ENCODE measurements at regions not wholly inside any gene's neighbourhood (a gene's known extent, or its start where the extent isn't known, plus 50 kb on each side); places are given as distances from the start of the nearest gene placed in this dataset.

DNA sequence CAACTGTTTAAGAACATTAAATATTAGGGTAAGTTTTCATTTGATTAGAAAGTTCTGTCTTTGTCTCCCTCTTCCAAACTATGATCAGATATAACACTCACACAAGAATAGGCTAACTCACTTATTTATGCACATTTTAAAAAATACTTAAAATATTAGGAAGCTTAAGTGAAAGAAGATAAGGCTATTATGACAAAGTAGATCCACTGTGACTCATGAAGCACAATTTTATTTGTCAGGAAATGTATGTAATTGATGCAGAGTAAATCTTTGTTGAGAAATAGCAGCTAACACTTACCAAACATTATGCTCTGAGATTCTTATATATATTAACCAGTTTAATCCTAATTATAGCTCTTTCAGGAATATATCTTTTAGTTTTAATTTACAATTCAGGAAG lies 560.6 kb downstream of the CSNK1G3 start:
- Mint-ChIP-seq H3K4me1 (ENCODE audit: low read depth) (no peaks in the 10 kb centered on the region), H3K9me3 (peaks cover 4% of the 10 kb centered on the region), H3K27me3 (no peaks in the 10 kb centered on the region), H3K36me3 (ENCODE audit: low read depth) (no peaks in the 10 kb centered on the region), H3K4me3 (no peak overlapping the region), H3K27ac (no peak overlapping the region)
- no peak for ATAC-seq
- no peak for DNase-seq
- TF ChIP-seq CTCF (IDR thresholded peaks at IDR 0.05) = no peak
- ChIA-PET POLR2A (no interaction called here), CTCF (no interaction called here)
- intact Hi-C loops (cut with micrococcal nuclease) = no loop called here

DNA sequence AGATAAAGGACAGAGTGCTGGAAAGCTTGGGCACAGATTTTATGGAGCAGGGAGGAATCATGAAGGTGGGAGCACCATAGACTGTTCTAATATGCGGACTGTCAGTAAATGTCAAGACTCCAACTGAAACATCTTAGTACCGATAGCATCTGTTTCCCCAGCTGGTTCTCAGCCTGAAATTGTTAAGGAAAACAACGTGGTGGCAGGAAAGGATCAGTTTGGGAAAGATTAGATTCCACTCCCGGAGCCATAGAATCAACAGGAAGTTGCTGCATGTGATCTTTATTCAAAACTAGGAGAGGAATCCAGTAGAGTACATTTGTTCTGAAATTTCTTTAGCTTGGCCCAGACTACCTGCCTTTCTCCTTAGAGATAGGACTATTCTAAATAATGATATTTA lies 559.1 kb downstream of the CSNK1G3 start:
- intact Hi-C loops (cut with micrococcal nuclease) = no loop called here
- no peaks in the 10 kb centered on the region for H3K36me3 Mint-ChIP-seq (ENCODE audit: low read depth)
- no peaks in the 10 kb centered on the region for H3K4me1 Mint-ChIP-seq (ENCODE audit: low read depth)
- peaks cover 4% of the 10 kb centered on the region for H3K9me3 Mint-ChIP-seq
- H3K27me3 Mint-ChIP-seq = no peaks in the 10 kb centered on the region
- no peak for DNase-seq
- ChIA-PET POLR2A (no interaction called here), CTCF (no interaction called here)
- H3K27ac Mint-ChIP-seq = no peak overlapping the region
- no peak for ATAC-seq
- no peak overlapping the region for H3K4me3 Mint-ChIP-seq
- no peak for TF ChIP-seq CTCF (IDR thresholded peaks at IDR 0.05)

- H3K9me3 Mint-ChIP-seq = peaks cover 3% of the 10 kb centered on the region
- no peaks in the 10 kb centered on the region for H3K4me1 Mint-ChIP-seq (ENCODE audit: low read depth)
- H3K36me3 Mint-ChIP-seq (ENCODE audit: low read depth) = no peaks in the 10 kb centered on the region
- ChIA-PET CTCF (no interaction called here), POLR2A (no interaction called here)
- no peak overlapping the region for H3K4me3 Mint-ChIP-seq
- no peak for TF ChIP-seq CTCF (IDR thresholded peaks at IDR 0.05)
- H3K27me3 Mint-ChIP-seq = no peaks in the 10 kb centered on the region
- H3K27ac Mint-ChIP-seq = no peak overlapping the region
- intact Hi-C loops (cut with micrococcal nuclease) = no loop called here
- ATAC-seq (no peak), DNase-seq (no peak)
These were observed 553.5 kb downstream of the CSNK1G3 start for GRCh38 chr5:124065508-124065907.

DNA sequence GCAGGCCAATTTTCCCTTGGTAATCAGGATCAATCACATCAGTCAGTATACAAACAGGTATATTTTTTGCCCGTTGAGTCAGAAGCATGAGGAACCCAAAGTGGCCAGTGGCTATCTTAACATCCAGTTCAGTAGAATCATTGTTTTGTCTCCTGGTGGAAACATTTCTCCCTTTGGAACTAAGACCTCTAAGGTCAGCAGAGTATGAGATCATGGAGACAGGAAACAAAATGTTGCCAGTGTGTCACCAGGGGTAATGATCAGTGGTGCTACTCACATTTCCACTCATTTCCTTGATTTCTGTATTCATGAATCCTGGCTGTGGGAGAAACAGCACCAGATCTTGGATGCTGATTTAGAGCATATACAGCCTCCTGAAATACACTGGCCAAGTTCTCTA lies 553.0 kb downstream of the CSNK1G3 start:
- CTCF ChIA-PET = no interaction called here

GRCh38 chr5:124061663-124062062 lies 549.7 kb downstream of the CSNK1G3 start:
- ChIA-PET CTCF (no interaction called here), POLR2A (no interaction called here)
- Mint-ChIP-seq H3K36me3 (ENCODE audit: low read depth) (no peaks in the 10 kb centered on the region), H3K9me3 (peaks cover 3% of the 10 kb centered on the region), H3K27ac (no peak overlapping the region), H3K4me3 (no peak overlapping the region), H3K4me1 (ENCODE audit: low read depth) (peaks cover 3% of the 10 kb centered on the region), H3K27me3 (no peaks in the 10 kb centered on the region)
- TF ChIP-seq CTCF (IDR thresholded peaks at IDR 0.05) = no peak
- DNase-seq (no peak), ATAC-seq (no peak)
- intact Hi-C loops (cut with micrococcal nuclease) = no loop called here

More for the DNA sequence above, 553.0 kb downstream of the CSNK1G3 start:
- no peak for TF ChIP-seq CTCF (IDR thresholded peaks at IDR 0.05)
- no peak for DNase-seq
- no peak for ATAC-seq
- H3K4me1 Mint-ChIP-seq (ENCODE audit: low read depth) = no peaks in the 10 kb centered on the region
- intact Hi-C loops (cut with micrococcal nuclease) = no loop called here
- peaks cover 3% of the 10 kb centered on the region for H3K9me3 Mint-ChIP-seq
- no peaks in the 10 kb centered on the region for H3K36me3 Mint-ChIP-seq (ENCODE audit: low read depth)
- no peaks in the 10 kb centered on the region for H3K27me3 Mint-ChIP-seq
- H3K27ac Mint-ChIP-seq = no peak overlapping the region
- H3K4me3 Mint-ChIP-seq = no peak overlapping the region
- POLR2A ChIA-PET = no interaction called here
